HepG2 (cell line): ENCODE measurements at regions not wholly inside any gene's neighbourhood (a gene's known extent, or its start where the extent isn't known, plus 50 kb on each side); places are given as distances from the start of the nearest gene placed in this dataset.

Experiments
- ATAC-seq: fragments of 200-7000 bp; cut with Tn5 transposase; 3 replicates; pipeline ENCODE4 v1.9.1; 2020; ENCODE audit warnings: mild to moderate bottlenecking, moderate library complexity
- BruUV-seq: library from RNA; stranded (reverse); fragments of 400-500 nt; replicated peaks from 2 replicates; lab custom pipeline; 2021; lab: Mats Ljungman, UMichigan
- CTCF ChIA-PET: fragments of 300-600 bp; formaldehyde crosslinking; extraction: SDS; loops from one replicate; lab custom pipeline; 2021; ENCODE audit warnings: low total read pairs, inconsistent platforms, low intra/inter-chr PET ratio; lab: Yijun Ruan, JAX
- POLR2A ChIA-PET: fragments of 350-600 bp; sonication (Branson Sonifier 250); formaldehyde crosslinking; loops from one replicate; lab custom pipeline; 2020; ENCODE audit warnings: antibody characterized with exemption, inconsistent platforms; lab: Yijun Ruan, JAX
- DNase-seq: peaks from one replicate; pipeline ENCODE4 v3.0.0-alpha.2; 2015; ENCODE audit warnings: low spot score
- FAIRE-seq: peaks from 3 replicates; lab custom pipeline; 2011; peaks lifted over from hg19 to GRCh38; lab: Jason Lieb, UNC
- H2AFZ ChIP-seq: one replicate; pipeline ENCODE4 v1.6.1; 2011; ENCODE audit warnings: low read length, inconsistent platforms
- H3K27ac ChIP-seq: fragments of 300-600 bp; 3 replicates; pipeline ENCODE4 v1.8.0; 2011; ENCODE audit warnings: mixed run types, mild to moderate bottlenecking, mixed read lengths, low read length, inconsistent platforms; ENCODE audit not compliant: insufficient read depth; ENCODE audit errors: extremely low read length
- H3K27me3 ChIP-seq, 2 experiments: fragments of 200-600 bp in 1 of 2; 2 replicates in 1 of 2; 3 replicates in 1 of 2; pipeline versions ENCODE4 v1.6.0 to v1.8.0; 2011; ENCODE audit warnings: low read length in 2 of 2, mild to moderate bottlenecking in 2 of 2, moderate library complexity in 2 of 2, inconsistent platforms in 1 of 2; ENCODE audit not compliant: insufficient read depth in 2 of 2, control insufficient read depth in 1 of 2
- H3K36me3 ChIP-seq, 2 experiments: fragments of 200-600 bp in 1 of 2; replicated peaks in 1 of 2; 2 replicates in 1 of 2; 3 replicates in 1 of 2; pipeline versions ENCODE4 v1.5.1 to v1.8.0; 2011; ENCODE audit warnings: low read length in 2 of 2, inconsistent platforms in 1 of 2; ENCODE audit not compliant: insufficient read depth in 2 of 2, control insufficient read depth in 1 of 2
- H3K4me1 ChIP-seq: 2 replicates; pipeline ENCODE4 v1.5.1; 2012; ENCODE audit warnings: low read length, inconsistent platforms; ENCODE audit not compliant: insufficient read depth
- H3K4me2 ChIP-seq: 2 replicates; pipeline ENCODE4 v1.6.0; 2011; ENCODE audit warnings: low read depth, low read length, inconsistent platforms
- H3K4me3 ChIP-seq, 3 experiments: fragments of 200-600 bp in 1 of 3; sonication (generic), shearing (Covaris generic) in 1 of 3; replicated peaks in 1 of 3; 2 replicates each; pipeline ENCODE4 v1.5.1; 2011 to 2016; ENCODE audit warnings: low read length in 3 of 3, inconsistent platforms in 2 of 3, low read depth in 2 of 3, mild to moderate bottlenecking in 2 of 3, control low read depth in 1 of 3, mixed read lengths in 1 of 3; ENCODE audit not compliant: insufficient read depth in 1 of 3
- H3K79me2 ChIP-seq: one replicate; pipeline ENCODE4 v1.6.1; 2011; ENCODE audit warnings: low read length, inconsistent platforms; ENCODE audit not compliant: insufficient read depth
- H3K9ac ChIP-seq: 2 replicates; pipeline ENCODE4 v1.6.0; 2011; ENCODE audit warnings: mild to moderate bottlenecking, low read depth, low read length, inconsistent platforms; ENCODE audit not compliant: insufficient read depth
- H3K9me3 ChIP-seq: 2 replicates; pipeline ENCODE4 v1.5.1; 2012; ENCODE audit warnings: mild to moderate bottlenecking, low read length
- H4K20me1 ChIP-seq: 2 replicates; pipeline ENCODE4 v1.6.0; 2011; ENCODE audit warnings: inconsistent platforms, mild to moderate bottlenecking, low read length, moderate library complexity; ENCODE audit not compliant: insufficient read depth
- ADNP ChIP-seq: sonication (generic); formaldehyde crosslinking; IDR thresholded peaks from 2 replicates; pipeline ENCODE4 v1.4.0; 2020; ENCODE audit warnings: missing genetic modification reagents
- ATF1 ChIP-seq: IDR thresholded peaks from 2 replicates; pipeline ENCODE4 v1.6.1; 2016; ENCODE audit warnings: mild to moderate bottlenecking, control low read depth
- NBN ChIP-seq: fragments of 450-650 bp; conservative IDR thresholded peaks from 2 replicates; pipeline ENCODE4 v1.6.1; 2017
- PCBP1 ChIP-seq: fragments of 200-400 bp; formaldehyde crosslinking; IDR thresholded peaks from 2 replicates; pipeline ENCODE4 v1.6.1; 2017; ENCODE audit warnings: mild to moderate bottlenecking, low read depth, low read length, borderline replicate concordance
- SP140L ChIP-seq: sonication (generic); formaldehyde crosslinking; IDR thresholded peaks from 2 replicates; pipeline ENCODE4 v1.4.0; 2020; ENCODE audit warnings: missing genetic modification reagents, borderline replicate concordance
- TEAD3 ChIP-seq: optimal IDR thresholded peaks from 2 replicates; pipeline ENCODE3; 2016; ENCODE audit warnings: borderline replicate concordance
- ZNF143 ChIP-seq: sonication (generic); formaldehyde crosslinking; IDR thresholded peaks from 2 replicates; pipeline ENCODE4 v1.4.0; 2020; ENCODE audit warnings: missing genetic modification reagents
- ZNF264 ChIP-seq: sonication (generic); formaldehyde crosslinking; IDR thresholded peaks from 2 replicates; pipeline ENCODE4 v1.4.0; 2020; ENCODE audit warnings: missing genetic modification reagents
- ZNF772 ChIP-seq: sonication (generic); formaldehyde crosslinking; IDR thresholded peaks from 2 replicates; pipeline ENCODE4 v1.5.0; 2020; ENCODE audit warnings: mild to moderate bottlenecking, missing genetic modification reagents
- WGBS: methylation state at CpG from one replicate; pipeline ENCODE4 v1.1.6; 2017; ENCODE audit warnings: low lambda C conversion rate; 5-methylcytosine and 5-hydroxymethylcytosine counted together
- in situ Hi-C: cut with HindIII; loops from 2 replicates; pipeline ENCODE4 v1.10.0; 2017; ENCODE audit warnings: low pct_unique_long_range_greater_than_20kb; ENCODE audit not compliant: extremely low pct_ligation_motif_present
- intact Hi-C: fragments of 100-400 bp; cut with micrococcal nuclease; formaldehyde crosslinking; loops from one replicate; pipeline ENCODE4 v1.10.0; 2022; ENCODE audit not compliant: unreplicated experiment
- TF ChIP-seq, protein P1 (sequence below): IDR thresholded peaks from 2 replicates; pipeline ENCODE4 v1.6.1; 2016; ENCODE audit warnings: low read depth, missing genetic modification reagents, missing compliant biosample characterization
- TF ChIP-seq, protein P2 (sequence below): sonication (generic); formaldehyde crosslinking; IDR thresholded peaks from 2 replicates; pipeline ENCODE4 v1.4.0; 2020; ENCODE audit warnings: missing genetic modification reagents

DNA sequence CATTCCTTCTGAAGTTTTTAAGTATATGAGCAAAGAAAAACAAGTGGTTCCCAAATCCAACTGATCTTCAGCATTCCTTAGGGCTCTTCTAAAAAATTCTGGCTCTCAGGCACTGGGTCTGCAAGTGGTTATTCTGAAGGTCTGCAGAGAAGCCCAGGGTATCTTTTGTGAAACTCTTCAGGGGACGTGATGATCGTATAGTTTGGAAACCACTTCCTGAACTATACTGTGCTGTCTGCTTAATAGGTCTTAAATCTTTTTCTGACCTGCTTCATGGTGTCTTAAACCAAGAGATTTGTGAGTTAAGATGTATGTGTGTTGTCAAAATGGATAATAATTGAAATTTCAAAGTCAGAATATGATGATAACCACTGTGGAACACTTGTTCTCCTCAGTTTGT lies 115.5 kb downstream of the LHX9 start:
- H3K36me3 ChIP-seq = no peaks in the 10 kb centered on the region
- ChIA-PET POLR2A (no interaction called here), CTCF (no interaction called here)
- H3K4me2 ChIP-seq = no peak overlapping the region
- no peaks in the 10 kb centered on the region for H3K79me2 ChIP-seq
- no peaks in the 10 kb centered on the region for H4K20me1 ChIP-seq
- no peaks in the 10 kb centered on the region for H3K4me1 ChIP-seq
- H2AFZ ChIP-seq = no peak overlapping the region
- no peak overlapping the region for H3K4me3 ChIP-seq
- WGBS = 17% methylated on average over 2 of the region's 2 CpGs
- in situ Hi-C loops (no loop called here), intact Hi-C loops (no loop called here)
- DNase-seq (no peak), ATAC-seq (no peak), FAIRE-seq (no peak)
- no peaks in the 10 kb centered on the region for H3K27me3 ChIP-seq
- no peak overlapping the region for H3K9ac ChIP-seq
- H3K9me3 ChIP-seq = no peaks in the 10 kb centered on the region
- BruUV-seq = no TSS peak
- no peak overlapping the region for H3K27ac ChIP-seq
- TF ChIP-seq TEAD3 (CRISPR knock-in tag) = no peak
- TF ChIP-seq ADNP (CRISPR knock-in tag) = no peak
- no peak for TF ChIP-seq NBN
- no peak for TF ChIP-seq PCBP1
- TF ChIP-seq ZNF264 = no peak
- no peak for TF ChIP-seq ZNF143 (CRISPR knock-in tag)
- TF ChIP-seq ZNF772 (CRISPR knock-in tag) = no peak
- TF ChIP-seq, protein P1, sequence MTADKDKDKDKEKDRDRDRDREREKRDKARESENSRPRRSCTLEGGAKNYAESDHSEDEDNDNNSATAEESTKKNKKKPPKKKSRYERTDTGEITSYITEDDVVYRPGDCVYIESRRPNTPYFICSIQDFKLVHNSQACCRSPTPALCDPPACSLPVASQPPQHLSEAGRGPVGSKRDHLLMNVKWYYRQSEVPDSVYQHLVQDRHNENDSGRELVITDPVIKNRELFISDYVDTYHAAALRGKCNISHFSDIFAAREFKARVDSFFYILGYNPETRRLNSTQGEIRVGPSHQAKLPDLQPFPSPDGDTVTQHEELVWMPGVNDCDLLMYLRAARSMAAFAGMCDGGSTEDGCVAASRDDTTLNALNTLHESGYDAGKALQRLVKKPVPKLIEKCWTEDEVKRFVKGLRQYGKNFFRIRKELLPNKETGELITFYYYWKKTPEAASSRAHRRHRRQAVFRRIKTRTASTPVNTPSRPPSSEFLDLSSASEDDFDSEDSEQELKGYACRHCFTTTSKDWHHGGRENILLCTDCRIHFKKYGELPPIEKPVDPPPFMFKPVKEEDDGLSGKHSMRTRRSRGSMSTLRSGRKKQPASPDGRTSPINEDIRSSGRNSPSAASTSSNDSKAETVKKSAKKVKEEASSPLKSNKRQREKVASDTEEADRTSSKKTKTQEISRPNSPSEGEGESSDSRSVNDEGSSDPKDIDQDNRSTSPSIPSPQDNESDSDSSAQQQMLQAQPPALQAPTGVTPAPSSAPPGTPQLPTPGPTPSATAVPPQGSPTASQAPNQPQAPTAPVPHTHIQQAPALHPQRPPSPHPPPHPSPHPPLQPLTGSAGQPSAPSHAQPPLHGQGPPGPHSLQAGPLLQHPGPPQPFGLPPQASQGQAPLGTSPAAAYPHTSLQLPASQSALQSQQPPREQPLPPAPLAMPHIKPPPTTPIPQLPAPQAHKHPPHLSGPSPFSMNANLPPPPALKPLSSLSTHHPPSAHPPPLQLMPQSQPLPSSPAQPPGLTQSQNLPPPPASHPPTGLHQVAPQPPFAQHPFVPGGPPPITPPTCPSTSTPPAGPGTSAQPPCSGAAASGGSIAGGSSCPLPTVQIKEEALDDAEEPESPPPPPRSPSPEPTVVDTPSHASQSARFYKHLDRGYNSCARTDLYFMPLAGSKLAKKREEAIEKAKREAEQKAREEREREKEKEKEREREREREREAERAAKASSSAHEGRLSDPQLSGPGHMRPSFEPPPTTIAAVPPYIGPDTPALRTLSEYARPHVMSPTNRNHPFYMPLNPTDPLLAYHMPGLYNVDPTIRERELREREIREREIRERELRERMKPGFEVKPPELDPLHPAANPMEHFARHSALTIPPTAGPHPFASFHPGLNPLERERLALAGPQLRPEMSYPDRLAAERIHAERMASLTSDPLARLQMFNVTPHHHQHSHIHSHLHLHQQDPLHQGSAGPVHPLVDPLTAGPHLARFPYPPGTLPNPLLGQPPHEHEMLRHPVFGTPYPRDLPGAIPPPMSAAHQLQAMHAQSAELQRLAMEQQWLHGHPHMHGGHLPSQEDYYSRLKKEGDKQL (CRISPR knock-in tag) = no peak
- TF ChIP-seq SP140L (CRISPR knock-in tag) = no peak
- no peak for TF ChIP-seq ATF1 (CRISPR knock-in tag)
- TF ChIP-seq, protein P2, sequence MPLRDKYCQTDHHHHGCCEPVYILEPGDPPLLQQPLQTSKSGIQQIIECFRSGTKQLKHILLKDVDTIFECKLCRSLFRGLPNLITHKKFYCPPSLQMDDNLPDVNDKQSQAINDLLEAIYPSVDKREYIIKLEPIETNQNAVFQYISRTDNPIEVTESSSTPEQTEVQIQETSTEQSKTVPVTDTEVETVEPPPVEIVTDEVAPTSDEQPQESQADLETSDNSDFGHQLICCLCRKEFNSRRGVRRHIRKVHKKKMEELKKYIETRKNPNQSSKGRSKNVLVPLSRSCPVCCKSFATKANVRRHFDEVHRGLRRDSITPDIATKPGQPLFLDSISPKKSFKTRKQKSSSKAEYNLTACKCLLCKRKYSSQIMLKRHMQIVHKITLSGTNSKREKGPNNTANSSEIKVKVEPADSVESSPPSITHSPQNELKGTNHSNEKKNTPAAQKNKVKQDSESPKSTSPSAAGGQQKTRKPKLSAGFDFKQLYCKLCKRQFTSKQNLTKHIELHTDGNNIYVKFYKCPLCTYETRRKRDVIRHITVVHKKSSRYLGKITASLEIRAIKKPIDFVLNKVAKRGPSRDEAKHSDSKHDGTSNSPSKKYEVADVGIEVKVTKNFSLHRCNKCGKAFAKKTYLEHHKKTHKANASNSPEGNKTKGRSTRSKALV = no peak
